Prostate gland (tissue), 2 donors: ENCODE measurements at regions not wholly inside any gene's neighbourhood (a gene's known extent, or its start where the extent isn't known, plus 50 kb on each side); places are given as distances from the start of the nearest gene placed in this dataset.

Source experiments
- DNase-seq: peaks from one replicate; pipeline ENCODE4 v3.0.0-alpha.2; 2019; ENCODE audit warnings: low spot score
- H3K27ac ChIP-seq, 2 donors: fragments of 200-600 bp; sonication (generic); 2 replicates each; pipeline ENCODE4 v1.5.1; 2017 to 2019
- H3K27me3 ChIP-seq: fragments of 200-600 bp; sonication (generic); replicated peaks from 2 replicates; pipeline ENCODE4 v1.5.1; 2019; ENCODE audit not compliant: insufficient read depth
- H3K36me3 ChIP-seq, 2 donors: fragments of 200-600 bp; sonication (generic); 1 replicate in 1 of 2; 2 replicates in 1 of 2; pipeline versions ENCODE4 v1.5.1 to v1.8.1; 2017 to 2019
- H3K4me1 ChIP-seq: fragments of 200-600 bp; sonication (generic); replicated peaks from 2 replicates; pipeline ENCODE4 v1.5.1; 2019
- H3K4me3 ChIP-seq, 2 donors: fragments of 200-600 bp; sonication (generic); 2 replicates each; pipeline ENCODE4 v1.5.1; 2017 to 2019
- H3K9me3 ChIP-seq: fragments of 200-600 bp; sonication (generic); 2 replicates; pipeline ENCODE4 v1.5.1; 2017
- POLR2A ChIP-seq: fragments of 450-650 bp; IDR thresholded peaks from one replicate; pipeline ENCODE4 v1.6.1; 2016; ENCODE audit warnings: antibody characterized with exemption, mild to moderate bottlenecking
- POLR2AphosphoS5 ChIP-seq: sonication (generic); formaldehyde crosslinking; IDR thresholded peaks from one replicate; pipeline ENCODE4 v1.6.1; 2017; ENCODE audit warnings: antibody characterized with exemption
- WGBS: methylation state at CpG from one replicate; pipeline ENCODE4 v1.1.5; 2018; 5-methylcytosine and 5-hydroxymethylcytosine counted together
- intact Hi-C: fragments of 100-400 bp; cut with DNase I; formaldehyde crosslinking; loops from one replicate; pipeline ENCODE4 v1.14.2; 2022
- TF ChIP-seq, protein P1 (sequence below), 4 experiments: fragments of 200-600 bp in 2 of 4; fragments of 450-650 bp in 2 of 4; sonication (generic) in 2 of 4; IDR thresholded peaks; 1 replicate in 3 of 4; 2 replicates in 1 of 4; pipeline ENCODE4 v1.5.1; 2016 to 2019; ENCODE audit warnings: antibody characterized with exemption in 4 of 4, mild to moderate bottlenecking in 2 of 4, moderate library complexity in 2 of 4

- Histone ChIP-seq H3K36me3 (no peaks in the 10 kb centered on the region), H3K9me3 (no peaks in the 10 kb centered on the region), H3K27me3 (no peaks in the 10 kb centered on the region), H3K4me3 (no peak overlapping the region), H3K4me1 (no peaks in the 10 kb centered on the region), H3K27ac (no peak overlapping the region)
- whole genome bisulfite sequencing, result 87% methylated on average over 9 of the region's 9 CpGs
- no peak for DNase-seq
- TF ChIP-seq POLR2AphosphoS5 (no peak), POLR2A (no peak)
- TF ChIP-seq, protein P1, sequence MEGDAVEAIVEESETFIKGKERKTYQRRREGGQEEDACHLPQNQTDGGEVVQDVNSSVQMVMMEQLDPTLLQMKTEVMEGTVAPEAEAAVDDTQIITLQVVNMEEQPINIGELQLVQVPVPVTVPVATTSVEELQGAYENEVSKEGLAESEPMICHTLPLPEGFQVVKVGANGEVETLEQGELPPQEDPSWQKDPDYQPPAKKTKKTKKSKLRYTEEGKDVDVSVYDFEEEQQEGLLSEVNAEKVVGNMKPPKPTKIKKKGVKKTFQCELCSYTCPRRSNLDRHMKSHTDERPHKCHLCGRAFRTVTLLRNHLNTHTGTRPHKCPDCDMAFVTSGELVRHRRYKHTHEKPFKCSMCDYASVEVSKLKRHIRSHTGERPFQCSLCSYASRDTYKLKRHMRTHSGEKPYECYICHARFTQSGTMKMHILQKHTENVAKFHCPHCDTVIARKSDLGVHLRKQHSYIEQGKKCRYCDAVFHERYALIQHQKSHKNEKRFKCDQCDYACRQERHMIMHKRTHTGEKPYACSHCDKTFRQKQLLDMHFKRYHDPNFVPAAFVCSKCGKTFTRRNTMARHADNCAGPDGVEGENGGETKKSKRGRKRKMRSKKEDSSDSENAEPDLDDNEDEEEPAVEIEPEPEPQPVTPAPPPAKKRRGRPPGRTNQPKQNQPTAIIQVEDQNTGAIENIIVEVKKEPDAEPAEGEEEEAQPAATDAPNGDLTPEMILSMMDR (IDR thresholded peaks at IDR 0.05), result no peak
- intact Hi-C loops, result no loop called here
Measured at GRCh38 chr10:33808475-33808874, 474.0 kb upstream of the NRP1 start.

DNA sequence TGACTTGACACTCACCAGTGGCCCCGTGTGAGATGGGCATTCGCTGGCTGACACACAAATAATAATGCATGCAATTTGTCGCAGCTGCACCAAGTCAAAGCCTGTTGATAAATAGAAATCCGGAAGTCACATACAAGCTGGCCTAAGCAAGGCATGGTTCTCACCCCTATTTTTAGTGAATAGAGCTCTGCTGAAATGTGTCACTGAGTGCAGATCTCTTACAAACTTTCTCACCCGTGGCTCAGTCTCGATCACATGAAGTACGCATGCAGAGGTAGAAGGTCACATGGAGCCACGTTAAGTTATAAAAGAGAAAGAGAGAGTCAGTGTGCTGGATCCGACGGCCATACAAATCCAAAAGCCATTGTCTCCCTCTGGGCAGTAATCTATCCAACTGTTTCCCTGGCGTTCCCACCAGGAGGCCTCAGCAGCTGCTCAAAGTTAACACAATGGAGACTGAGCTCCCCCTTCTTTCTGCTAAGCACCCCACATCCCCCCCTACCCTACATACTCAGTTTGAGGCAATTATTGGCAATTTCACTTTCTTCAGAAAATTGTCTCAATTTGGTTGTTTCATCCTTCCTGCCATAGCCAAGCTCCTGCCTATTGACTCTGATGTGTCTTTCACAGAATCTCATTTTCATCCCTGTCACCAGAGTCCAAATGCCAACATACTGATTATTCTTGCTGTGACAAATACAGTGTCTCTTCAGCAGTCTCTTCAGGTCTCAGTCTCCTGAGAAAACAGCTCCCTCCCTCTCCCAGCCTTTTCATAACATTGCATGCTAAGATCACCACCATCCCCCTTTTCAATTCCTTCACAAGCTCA, 473.3 kb upstream of the NRP1 start:
- no peak for TF ChIP-seq POLR2AphosphoS5
- no peak for TF ChIP-seq POLR2A
- no peak for DNase-seq
- no peaks in the 10 kb centered on the region for H3K36me3 ChIP-seq
- H3K27me3 ChIP-seq, result no peaks in the 10 kb centered on the region
- no peaks in the 10 kb centered on the region for H3K4me1 ChIP-seq
- 95% methylated on average over 11 of the region's 11 CpGs for WGBS
- intact Hi-C loops, result no loop called here
- H3K27ac ChIP-seq, result no peak overlapping the region
- H3K4me3 ChIP-seq, result no peak overlapping the region
- H3K9me3 ChIP-seq, result no peaks in the 10 kb centered on the region

DNA sequence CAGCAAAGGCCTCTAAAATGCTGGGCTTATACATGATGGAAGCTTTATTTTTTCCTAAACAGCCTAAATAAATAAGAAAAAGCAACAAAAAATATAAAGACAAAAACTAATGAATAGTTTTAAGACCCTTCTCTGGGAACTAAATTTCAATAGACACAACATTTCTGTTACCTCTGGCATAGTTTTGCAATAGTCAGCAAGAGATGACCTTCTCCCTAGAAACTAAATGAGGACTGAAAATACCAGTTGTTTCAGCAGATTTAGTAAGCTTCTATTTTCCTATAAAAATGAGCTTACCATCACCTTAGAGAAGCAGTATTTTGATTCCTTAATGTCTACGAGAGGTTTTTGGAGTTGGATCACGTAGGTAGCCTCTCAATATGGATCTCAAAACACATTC, 471.4 kb upstream of the NRP1 start:
- Histone ChIP-seq H3K36me3 (no peaks in the 10 kb centered on the region), H3K4me1 (no peaks in the 10 kb centered on the region), H3K27ac (no peak overlapping the region), H3K4me3 (no peak overlapping the region), H3K27me3 (no peaks in the 10 kb centered on the region), H3K9me3 (no peaks in the 10 kb centered on the region)
- intact Hi-C loops, result no loop called here
- WGBS, result 97% methylated on average over 2 of the region's 2 CpGs
- TF ChIP-seq, protein P1 (IDR thresholded peaks at IDR 0.05), result no peak
- no peak for TF ChIP-seq POLR2A
- TF ChIP-seq POLR2AphosphoS5, result no peak
- no peak for DNase-seq

GRCh38 chr10:33804584-33804983, 470.1 kb upstream of the NRP1 start:
- Histone ChIP-seq H3K4me1 (no peaks in the 10 kb centered on the region), H3K36me3 (no peaks in the 10 kb centered on the region), H3K4me3 (no peak overlapping the region), H3K27ac (no peak overlapping the region), H3K9me3 (no peaks in the 10 kb centered on the region), H3K27me3 (no peaks in the 10 kb centered on the region)
- TF ChIP-seq POLR2A, result no peak
- TF ChIP-seq, protein P1 (IDR thresholded peaks at IDR 0.05), result no peak
- TF ChIP-seq POLR2AphosphoS5, result no peak
- no peak for DNase-seq
- WGBS, result 51% methylated on average over 10 of the region's 10 CpGs
- intact Hi-C loops, result no loop called here

- no peaks in the 10 kb centered on the region for H3K9me3 ChIP-seq
- no peaks in the 10 kb centered on the region for H3K4me1 ChIP-seq
- no peak overlapping the region for H3K4me3 ChIP-seq
- no peak for DNase-seq
- no peak overlapping the region for H3K27ac ChIP-seq
- intact Hi-C loops, result no loop called here
- 91% methylated on average over 3 of the region's 3 CpGs for WGBS
- no peak for TF ChIP-seq POLR2A
- TF ChIP-seq, protein P1 (IDR thresholded peaks at IDR 0.05), result no peak
- TF ChIP-seq POLR2AphosphoS5, result no peak
- no peaks in the 10 kb centered on the region for H3K27me3 ChIP-seq
- no peaks in the 10 kb centered on the region for H3K36me3 ChIP-seq
Measured at GRCh38 chr10:33803248-33803647, 468.8 kb upstream of the NRP1 start.
